HL-60 (cell line): ENCODE measurements at regions not wholly inside any gene's neighbourhood (a gene's known extent, or its start where the extent isn't known, plus 50 kb on each side); places are given as distances from the start of the nearest gene placed in this dataset.

Experiments used
- DNase-seq, 2 experiments: peaks; one replicate each; pipeline ENCODE4 v3.0.0-alpha.2; 2010 to 2020; ENCODE audit warnings: low read depth in 1 of 2, low spot score in 1 of 2
- H3K27ac ChIP-seq: fragments of 250-450 bp; sonication (Bioruptor Pico); replicated peaks from 2 replicates; pipeline ENCODE4 v1.5.1; 2020; ENCODE audit warnings: mild to moderate bottlenecking, moderate library complexity
- H3K27me3 ChIP-seq: fragments of 250-450 bp; sonication (Bioruptor Pico); 2 replicates; pipeline ENCODE4 v1.5.1; 2021; ENCODE audit warnings: mild to moderate bottlenecking, moderate library complexity; ENCODE audit not compliant: insufficient read depth, poor library complexity, severe bottlenecking
- H3K4me3 ChIP-seq: replicated peaks from 2 replicates; pipeline ENCODE4 v1.5.1; 2011; ENCODE audit warnings: mild to moderate bottlenecking, control low read depth, low read length; ENCODE audit not compliant: insufficient read depth
- GABPA ChIP-seq: IDR thresholded peaks from 2 replicates; pipeline ENCODE4 v1.6.1; 2012; ENCODE audit warnings: low read depth
- POLR2AphosphoS5 ChIP-seq: IDR thresholded peaks from 2 replicates; pipeline ENCODE4 v1.6.1; 2012; ENCODE audit warnings: low read depth
- SPI1 ChIP-seq: IDR thresholded peaks from 2 replicates; pipeline ENCODE4 v1.6.1; 2012; ENCODE audit warnings: low read depth, mild to moderate bottlenecking, borderline replicate concordance
- TF ChIP-seq, protein P1 (sequence below): IDR thresholded peaks from 2 replicates; pipeline ENCODE4 v1.6.1; 2012; ENCODE audit warnings: low read depth; ENCODE audit not compliant: insufficient replicate concordance
- TF ChIP-seq, protein P2 (sequence below): IDR thresholded peaks from one replicate; pipeline ENCODE4 v1.5.1; 2011; ENCODE audit warnings: low read length, control low read depth, inconsistent platforms; ENCODE audit not compliant: insufficient read depth

DNA sequence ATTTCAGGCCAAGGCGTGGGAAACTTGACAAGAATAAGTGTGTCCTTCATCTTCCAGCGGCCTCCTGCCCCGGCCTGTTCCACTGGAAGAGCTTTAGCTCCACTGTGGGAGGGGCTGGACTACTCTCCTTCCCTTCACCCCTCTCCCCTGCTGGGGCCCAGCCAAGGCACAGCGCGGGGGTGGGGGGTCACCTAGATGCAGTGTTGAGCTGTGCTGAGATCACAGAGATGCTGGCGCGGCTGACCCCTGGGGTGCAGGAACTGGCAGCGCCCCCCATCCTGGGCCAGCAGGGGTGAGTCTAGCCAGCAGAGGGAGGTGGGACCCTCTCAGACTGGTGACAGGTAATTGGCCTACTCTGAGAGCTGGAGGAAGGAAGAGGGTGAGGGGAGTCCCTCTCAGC lies 111.8 kb upstream of the LHX1 start:
- TF ChIP-seq, protein P1, sequence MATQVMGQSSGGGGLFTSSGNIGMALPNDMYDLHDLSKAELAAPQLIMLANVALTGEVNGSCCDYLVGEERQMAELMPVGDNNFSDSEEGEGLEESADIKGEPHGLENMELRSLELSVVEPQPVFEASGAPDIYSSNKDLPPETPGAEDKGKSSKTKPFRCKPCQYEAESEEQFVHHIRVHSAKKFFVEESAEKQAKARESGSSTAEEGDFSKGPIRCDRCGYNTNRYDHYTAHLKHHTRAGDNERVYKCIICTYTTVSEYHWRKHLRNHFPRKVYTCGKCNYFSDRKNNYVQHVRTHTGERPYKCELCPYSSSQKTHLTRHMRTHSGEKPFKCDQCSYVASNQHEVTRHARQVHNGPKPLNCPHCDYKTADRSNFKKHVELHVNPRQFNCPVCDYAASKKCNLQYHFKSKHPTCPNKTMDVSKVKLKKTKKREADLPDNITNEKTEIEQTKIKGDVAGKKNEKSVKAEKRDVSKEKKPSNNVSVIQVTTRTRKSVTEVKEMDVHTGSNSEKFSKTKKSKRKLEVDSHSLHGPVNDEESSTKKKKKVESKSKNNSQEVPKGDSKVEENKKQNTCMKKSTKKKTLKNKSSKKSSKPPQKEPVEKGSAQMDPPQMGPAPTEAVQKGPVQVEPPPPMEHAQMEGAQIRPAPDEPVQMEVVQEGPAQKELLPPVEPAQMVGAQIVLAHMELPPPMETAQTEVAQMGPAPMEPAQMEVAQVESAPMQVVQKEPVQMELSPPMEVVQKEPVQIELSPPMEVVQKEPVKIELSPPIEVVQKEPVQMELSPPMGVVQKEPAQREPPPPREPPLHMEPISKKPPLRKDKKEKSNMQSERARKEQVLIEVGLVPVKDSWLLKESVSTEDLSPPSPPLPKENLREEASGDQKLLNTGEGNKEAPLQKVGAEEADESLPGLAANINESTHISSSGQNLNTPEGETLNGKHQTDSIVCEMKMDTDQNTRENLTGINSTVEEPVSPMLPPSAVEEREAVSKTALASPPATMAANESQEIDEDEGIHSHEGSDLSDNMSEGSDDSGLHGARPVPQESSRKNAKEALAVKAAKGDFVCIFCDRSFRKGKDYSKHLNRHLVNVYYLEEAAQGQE, result no peak
- TF ChIP-seq POLR2AphosphoS5 (no peak), SPI1 (no peak), GABPA (no peak)
- TF ChIP-seq, protein P2, sequence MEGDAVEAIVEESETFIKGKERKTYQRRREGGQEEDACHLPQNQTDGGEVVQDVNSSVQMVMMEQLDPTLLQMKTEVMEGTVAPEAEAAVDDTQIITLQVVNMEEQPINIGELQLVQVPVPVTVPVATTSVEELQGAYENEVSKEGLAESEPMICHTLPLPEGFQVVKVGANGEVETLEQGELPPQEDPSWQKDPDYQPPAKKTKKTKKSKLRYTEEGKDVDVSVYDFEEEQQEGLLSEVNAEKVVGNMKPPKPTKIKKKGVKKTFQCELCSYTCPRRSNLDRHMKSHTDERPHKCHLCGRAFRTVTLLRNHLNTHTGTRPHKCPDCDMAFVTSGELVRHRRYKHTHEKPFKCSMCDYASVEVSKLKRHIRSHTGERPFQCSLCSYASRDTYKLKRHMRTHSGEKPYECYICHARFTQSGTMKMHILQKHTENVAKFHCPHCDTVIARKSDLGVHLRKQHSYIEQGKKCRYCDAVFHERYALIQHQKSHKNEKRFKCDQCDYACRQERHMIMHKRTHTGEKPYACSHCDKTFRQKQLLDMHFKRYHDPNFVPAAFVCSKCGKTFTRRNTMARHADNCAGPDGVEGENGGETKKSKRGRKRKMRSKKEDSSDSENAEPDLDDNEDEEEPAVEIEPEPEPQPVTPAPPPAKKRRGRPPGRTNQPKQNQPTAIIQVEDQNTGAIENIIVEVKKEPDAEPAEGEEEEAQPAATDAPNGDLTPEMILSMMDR, result no peak
- no peak for DNase-seq

DNA sequence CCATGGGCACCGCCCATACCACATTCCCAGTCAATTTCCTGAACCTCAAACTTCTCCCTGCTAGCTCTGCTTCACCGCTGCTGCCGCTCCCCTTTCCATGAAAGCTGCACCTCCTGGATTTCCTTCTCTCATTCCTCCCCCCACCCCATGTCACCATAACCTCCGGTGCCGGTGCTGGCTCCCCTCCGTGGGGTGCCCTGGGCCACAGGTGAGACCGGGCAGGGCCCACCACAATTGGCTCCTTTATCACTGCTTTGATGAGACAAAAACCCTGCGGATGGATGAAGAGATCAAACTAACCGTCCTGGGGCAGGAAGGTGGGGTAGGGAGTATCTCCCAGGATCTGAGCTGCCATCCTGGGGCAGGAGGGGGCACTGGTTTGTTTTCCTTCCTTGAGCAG lies 111.3 kb upstream of the LHX1 start:
- TF ChIP-seq, protein P1, result no peak
- no peak for TF ChIP-seq POLR2AphosphoS5
- TF ChIP-seq GABPA, result no peak
- TF ChIP-seq SPI1, result no peak
- TF ChIP-seq, protein P2, result no peak
- Histone ChIP-seq H3K27ac (no peak overlapping the region), H3K4me3 (no peak overlapping the region), H3K27me3 (peaks cover 8% of the 10 kb centered on the region)
- no peak for DNase-seq

More for the DNA sequence above, 111.8 kb upstream of the LHX1 start:
- H3K4me3 ChIP-seq, result no peak overlapping the region
- H3K27ac ChIP-seq, result no peak overlapping the region
- H3K27me3 ChIP-seq, result peaks cover 8% of the 10 kb centered on the region

DNA sequence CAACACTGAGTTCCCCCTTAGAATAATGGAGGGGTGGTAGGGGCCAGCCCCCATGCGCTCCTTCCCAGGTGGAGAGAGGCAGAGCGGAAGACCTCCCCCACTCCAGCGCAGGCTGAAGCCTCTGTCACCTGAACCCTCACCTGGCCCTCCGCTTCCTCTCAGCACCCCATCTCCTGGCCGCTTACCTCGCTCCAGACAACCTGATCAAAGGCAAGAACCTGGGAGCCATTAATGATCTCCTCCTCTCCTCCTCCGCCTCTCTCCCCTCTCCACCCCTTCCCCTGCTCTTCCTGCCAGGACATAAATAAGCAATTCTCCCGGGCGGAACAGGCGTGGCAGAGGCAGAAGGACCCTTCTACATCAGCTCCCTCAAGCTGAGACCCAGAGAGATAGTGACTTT lies 110.2 kb upstream of the LHX1 start:
- Histone ChIP-seq H3K27ac (no peak overlapping the region), H3K4me3 (no peak overlapping the region)
- TF ChIP-seq, protein P1, result no peak
- TF ChIP-seq, protein P2, result no peak
- no peak for TF ChIP-seq GABPA

More for the DNA sequence above, 110.2 kb upstream of the LHX1 start:
- DNase-seq, result no peak
- peaks cover 4% of the 10 kb centered on the region for H3K27me3 ChIP-seq
